ENCODE measurements at regions not wholly inside any gene's neighbourhood (a gene's known extent, or its start where the extent isn't known, plus 50 kb on each side); places are given as distances from the start of the nearest gene placed in this dataset.

DNA sequence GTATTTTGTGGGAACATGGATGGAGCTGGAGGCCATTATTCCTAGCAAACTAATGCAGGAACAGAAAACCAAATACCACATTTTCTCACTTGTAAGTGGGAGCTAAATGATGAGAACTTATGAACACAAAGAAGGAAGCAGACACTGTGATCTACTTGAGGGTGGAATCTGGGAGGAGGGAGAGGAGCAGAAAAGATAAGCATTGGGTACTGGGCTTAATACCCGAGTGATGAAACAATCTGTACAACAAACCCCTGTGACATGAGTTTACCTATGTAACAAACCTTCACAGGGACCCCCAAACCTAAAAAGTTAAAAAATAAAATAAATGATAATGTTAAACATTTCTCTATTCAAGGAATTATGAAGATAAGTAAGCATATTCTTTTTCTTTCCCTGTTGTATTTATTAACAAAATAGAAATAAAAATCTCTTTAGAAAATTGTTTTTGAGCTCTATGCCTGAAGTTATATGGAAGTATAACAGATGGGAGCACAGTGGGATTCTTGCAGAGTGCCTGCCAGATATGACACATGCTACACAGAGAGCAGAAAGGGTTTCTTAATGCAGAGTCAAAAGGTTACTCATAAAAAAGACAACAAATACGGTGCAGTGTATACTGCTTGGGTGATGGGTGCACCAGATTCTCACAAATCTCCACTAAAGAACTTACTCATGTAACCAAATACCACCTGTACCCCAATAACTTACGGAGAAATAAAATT lies 52.0 kb upstream of the SYNE2 start:
- no peak overlapping the region for H3K4me3 ChIP-seq (replicated peaks in 1 of 2; ENCODE audit: low read depth in 2 of 2, low read length in 2 of 2)
- TF ChIP-seq, protein P1, sequence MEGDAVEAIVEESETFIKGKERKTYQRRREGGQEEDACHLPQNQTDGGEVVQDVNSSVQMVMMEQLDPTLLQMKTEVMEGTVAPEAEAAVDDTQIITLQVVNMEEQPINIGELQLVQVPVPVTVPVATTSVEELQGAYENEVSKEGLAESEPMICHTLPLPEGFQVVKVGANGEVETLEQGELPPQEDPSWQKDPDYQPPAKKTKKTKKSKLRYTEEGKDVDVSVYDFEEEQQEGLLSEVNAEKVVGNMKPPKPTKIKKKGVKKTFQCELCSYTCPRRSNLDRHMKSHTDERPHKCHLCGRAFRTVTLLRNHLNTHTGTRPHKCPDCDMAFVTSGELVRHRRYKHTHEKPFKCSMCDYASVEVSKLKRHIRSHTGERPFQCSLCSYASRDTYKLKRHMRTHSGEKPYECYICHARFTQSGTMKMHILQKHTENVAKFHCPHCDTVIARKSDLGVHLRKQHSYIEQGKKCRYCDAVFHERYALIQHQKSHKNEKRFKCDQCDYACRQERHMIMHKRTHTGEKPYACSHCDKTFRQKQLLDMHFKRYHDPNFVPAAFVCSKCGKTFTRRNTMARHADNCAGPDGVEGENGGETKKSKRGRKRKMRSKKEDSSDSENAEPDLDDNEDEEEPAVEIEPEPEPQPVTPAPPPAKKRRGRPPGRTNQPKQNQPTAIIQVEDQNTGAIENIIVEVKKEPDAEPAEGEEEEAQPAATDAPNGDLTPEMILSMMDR (IDR thresholded peaks at IDR 0.05; ENCODE audit: low read depth, low read length) = no peak
- DNase-seq (ENCODE audit: low read depth in 2 of 2) = peak in 1 of 2 donors; percentile 47
